Erythroblast (primary cell): ENCODE measurements at regions not wholly inside any gene's neighbourhood (a gene's known extent, or its start where the extent isn't known, plus 50 kb on each side); places are given as distances from the start of the nearest gene placed in this dataset.

Experiments
- DNase-seq, 2 experiments: peaks; one replicate each; lab custom pipeline; 2025; lab: John Stamatoyannopoulos, UW
- GATA1 ChIP-seq: IDR thresholded peaks from 2 replicates; pipeline ENCODE4 v1.6.1; 2011; ENCODE audit warnings: low read depth, mild to moderate bottlenecking, control low read depth, low read length, moderate library complexity
- POLR2A ChIP-seq: IDR thresholded peaks from 2 replicates; pipeline ENCODE4 v1.6.1; 2011; ENCODE audit warnings: mild to moderate bottlenecking, low read length

DNA sequence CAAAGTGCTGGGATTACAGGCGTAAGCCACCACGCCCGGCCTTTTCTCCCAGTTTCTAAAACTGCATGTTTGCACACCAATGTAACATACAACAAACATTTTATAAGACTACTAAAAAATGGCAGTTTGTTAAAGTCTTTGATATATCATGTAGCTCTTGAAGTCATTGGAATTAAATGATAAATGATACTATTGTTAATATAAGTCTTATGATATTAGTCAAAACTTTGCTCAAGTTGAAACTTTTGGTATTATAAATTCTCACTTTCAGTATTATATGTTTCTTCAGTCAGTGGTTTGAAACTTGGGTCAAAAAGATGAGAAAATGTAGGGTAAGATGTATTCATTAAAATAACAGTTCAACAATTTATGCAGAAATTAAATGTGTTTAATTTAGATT lies 117.6 kb upstream of the TBL1XR1 start:
- TF ChIP-seq POLR2A: no peak
- TF ChIP-seq GATA1: no peak

DNA sequence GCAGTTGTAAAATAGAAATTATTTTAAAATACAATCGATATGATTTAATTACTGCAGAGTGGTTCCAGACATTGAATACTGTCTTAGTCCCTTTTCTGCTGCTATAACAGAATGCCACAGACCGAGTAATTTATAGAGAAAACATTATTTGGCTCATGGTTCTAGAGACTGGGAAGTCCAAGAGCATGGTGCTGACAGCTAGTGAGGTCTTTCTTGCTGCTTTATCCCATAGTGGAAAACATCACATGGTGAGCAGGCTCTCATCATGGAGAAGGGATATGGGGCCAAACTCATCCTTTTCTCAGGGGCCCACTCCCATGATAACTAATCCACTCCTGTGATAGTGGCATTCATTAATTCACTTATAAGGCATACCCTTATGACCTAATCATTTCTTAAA lies 120.0 kb upstream of the TBL1XR1 start:
- TF ChIP-seq POLR2A: no peak
- TF ChIP-seq GATA1: no peak
- no peak for DNase-seq

More for the DNA sequence above, 117.6 kb upstream of the TBL1XR1 start:
- DNase-seq: no peak

DNA sequence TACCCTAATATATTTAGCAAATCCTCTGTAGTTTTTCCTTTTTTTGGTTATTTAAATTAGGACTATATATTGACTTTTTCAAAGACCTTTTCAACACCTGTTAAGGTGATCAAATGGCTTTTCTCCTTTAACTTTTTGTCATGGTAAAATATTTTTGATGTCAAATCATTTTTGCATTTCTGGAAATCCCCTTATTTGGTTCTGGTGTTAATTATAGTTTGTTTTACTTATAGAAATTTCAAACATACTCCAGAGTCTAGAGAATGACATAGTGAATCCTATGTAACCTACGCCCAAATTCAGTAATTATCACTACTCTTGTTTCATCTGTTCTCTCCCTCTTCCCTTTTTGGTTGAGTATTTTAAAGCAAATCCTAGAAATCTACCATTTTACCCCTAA lies 121.3 kb upstream of the TBL1XR1 start:
- no peak for DNase-seq
- TF ChIP-seq POLR2A (no peak), GATA1 (no peak)

DNA sequence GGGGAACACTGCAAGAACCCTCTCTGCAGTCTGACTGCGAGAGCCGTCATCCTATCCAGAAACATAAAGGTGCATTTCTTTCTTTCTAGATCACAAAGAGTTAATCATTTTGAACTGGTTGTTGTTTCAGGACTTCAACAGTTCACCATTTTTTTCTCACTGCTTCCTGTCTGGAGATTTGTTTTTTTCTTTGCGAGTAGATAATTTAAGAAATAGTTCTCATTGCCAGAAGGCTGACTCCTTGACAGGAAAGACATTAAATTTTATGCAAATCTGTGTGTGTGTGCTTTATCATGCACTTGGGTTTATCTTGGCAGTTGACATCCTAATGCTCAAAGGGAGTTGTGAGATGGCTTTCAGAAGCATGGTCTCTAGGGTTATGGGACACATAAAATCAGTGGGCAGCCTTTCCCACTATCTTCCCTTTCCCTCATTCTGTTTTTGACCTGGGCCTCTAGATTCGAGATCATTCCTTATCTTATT lies 123.5 kb upstream of the TBL1XR1 start:
- no peak for DNase-seq
- TF ChIP-seq GATA1: no peak
- no peak for TF ChIP-seq POLR2A

DNA sequence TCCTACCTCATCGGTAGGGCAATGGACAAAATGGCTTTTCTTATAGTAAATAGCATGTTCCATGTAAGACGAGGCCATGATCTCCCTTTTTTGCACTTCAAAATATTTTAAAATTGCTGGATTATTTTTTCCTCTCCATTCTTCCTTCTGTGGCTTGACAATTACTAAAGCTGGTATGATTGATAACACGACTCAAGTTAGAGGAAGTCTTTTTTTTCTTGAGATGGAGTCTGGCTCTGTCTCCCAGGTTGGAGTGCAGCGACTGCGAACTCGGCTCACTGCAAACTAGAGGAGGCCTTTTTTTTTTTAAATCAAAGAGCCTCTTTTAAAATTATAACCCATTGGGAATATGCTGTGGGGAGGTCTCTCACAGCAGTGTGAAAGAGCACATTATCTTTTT lies 124.5 kb upstream of the TBL1XR1 start:
- TF ChIP-seq GATA1 (no peak), POLR2A (no peak)
- no peak for DNase-seq

DNA sequence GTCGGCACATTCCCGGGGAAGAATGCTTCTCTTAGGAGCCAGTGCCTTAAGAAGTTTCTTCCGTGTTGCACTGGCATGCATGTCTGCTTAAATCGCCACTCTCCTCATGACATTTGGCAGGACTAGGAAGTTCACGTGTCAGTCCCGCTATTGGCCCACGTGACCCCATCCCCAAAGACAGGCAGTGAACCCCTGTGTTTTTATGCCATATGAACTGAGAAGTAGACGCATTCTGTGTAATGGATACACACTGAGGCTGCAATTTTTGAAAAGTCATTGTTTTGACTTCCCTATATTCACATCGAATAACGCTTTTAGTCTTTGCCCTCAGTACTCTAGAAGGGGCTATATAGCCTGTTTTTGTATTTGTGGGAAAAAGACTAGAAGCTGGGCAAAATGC lies 125.6 kb upstream of the TBL1XR1 start:
- DNase-seq: no peak
- no peak for TF ChIP-seq GATA1
- no peak for TF ChIP-seq POLR2A

DNA sequence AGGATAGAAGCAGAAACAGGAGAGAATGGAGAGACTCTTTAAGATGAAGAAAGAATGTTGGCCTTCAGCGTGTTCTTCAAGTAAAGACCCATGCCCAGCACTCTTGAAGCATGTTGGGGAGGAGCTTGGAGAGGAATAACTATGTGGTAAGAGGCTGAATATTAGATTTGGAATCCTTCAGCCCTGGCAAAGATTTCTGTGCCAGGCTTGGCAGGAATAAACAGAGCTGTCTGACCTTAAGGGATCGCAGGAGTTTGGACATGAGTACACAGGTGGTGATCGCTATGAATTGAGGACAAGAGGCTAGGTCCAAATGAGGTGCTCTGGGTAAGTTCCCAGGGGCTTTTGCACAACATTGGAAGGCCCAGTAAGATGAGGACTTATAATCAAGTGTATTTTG lies 132.6 kb upstream of the TBL1XR1 start:
- no peak for DNase-seq
- no peak for TF ChIP-seq POLR2A
- TF ChIP-seq GATA1: no peak

DNA sequence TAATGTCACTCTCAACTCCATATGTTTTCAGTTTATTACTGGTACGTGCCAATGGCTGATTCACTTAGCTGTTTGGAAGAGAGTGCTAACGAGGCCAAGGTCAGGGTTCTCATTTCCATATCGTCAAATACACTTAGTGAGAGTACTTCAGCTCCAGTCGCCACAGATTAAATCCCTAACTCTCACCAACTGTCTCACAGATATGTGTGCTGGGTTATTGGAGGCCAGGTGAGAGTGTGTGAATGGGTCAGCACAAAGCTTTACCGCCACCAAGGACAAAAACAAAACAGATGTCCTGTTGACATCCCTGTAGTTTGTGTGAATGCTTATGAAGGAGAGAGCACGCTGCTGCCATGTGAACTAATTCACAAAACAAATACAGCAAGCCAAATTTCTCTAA lies 133.5 kb upstream of the TBL1XR1 start:
- no peak for DNase-seq
- TF ChIP-seq GATA1 (no peak), POLR2A (no peak)

DNA sequence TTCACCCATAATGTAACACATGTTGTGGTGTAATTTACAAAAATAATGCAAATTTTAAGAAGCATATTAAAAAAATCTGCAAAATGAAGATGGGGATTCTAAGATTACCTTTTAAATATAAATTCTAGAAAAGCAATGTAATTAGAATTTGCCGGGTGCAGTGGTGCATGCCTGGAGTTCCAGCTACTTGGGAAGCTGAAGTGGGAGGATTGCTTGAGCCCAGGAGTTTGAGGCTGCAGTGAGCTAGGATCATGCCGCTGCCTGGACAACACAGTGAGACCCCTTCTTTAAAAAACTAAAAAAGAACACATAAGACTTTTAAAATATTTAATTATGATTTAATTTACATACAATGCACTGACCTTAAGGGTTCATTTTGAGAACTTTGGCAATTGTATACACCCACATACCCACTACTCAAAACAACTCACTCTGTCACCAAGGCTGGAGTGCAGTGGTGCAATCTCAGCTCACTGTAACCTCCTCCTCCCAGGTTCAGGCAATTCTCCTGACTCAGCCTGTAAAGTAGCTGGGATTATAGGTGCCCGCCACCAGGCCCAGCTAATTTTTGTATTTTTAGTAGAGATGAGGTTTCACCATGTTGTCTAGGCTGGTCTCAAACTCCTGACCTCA lies 134.0 kb upstream of the TBL1XR1 start:
- no peak for DNase-seq
- no peak for TF ChIP-seq GATA1
- no peak for TF ChIP-seq POLR2A

DNA sequence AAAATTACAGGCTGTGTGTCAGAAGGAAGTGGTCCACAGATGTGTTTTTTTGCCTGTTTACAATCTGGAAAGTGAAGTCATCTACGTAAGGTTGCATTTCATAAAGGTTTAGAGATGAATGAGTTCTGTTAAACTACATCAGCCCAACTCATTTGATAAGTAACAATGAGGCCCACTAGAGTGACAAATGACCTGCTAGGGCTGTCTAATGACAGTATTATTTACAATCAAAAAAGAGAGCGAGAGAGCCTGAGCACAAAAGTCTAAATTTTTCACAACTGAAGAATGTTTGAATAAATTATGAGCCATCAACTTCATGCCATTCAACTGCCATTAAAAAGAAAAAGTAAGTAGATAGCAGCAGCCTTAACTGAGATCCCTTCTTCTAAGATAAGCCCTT lies 135.7 kb upstream of the TBL1XR1 start:
- no peak for DNase-seq
- TF ChIP-seq POLR2A (no peak), GATA1 (no peak)

DNA sequence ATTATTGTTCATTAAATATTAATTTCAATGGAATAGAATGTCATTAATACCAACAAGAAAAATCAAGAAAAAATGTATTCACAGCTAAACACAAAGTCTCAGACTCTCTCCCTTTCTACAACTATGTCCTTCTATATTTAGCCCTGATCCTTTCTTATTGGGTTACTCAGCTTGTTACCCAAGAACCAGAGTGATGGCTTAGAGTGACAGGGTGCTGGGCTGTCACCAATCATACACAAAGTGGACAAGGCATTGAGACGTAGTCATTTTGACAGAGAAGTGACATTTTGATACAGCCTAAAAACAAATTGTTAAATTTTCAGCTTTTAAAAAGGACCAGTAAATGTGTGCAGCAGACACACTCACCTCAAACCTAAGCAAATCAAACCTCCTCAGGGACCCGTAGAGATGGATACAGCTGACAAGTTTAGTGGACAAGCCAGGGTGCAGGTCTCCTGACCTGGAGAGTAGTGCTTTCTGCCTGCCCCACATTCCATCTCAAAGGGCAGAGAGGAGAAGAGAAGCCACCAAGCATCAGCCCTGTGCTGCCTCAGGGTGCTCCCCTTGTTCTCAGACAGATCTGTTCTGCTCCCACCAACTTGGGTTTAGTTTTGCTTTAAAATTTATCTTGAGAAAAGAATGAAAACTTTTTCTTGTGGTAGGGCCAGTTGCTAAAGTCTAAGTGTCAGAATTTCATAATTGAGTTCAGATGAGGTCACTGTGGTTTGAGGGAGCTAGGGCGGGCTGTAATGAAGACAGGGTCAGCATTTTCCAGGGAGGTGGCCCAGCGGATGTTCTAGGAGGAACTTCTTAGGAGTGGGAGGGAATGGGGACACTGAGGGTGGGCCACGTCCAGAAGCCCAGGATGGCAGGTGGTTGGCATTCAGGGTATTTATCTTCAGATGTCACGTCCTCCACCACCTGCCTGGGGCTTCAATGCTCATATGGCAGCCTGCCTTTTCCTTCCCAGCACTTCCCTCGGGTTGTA lies 136.5 kb upstream of the TBL1XR1 start:
- TF ChIP-seq GATA1 (no peak), POLR2A (no peak)
- DNase-seq: no peak

DNA sequence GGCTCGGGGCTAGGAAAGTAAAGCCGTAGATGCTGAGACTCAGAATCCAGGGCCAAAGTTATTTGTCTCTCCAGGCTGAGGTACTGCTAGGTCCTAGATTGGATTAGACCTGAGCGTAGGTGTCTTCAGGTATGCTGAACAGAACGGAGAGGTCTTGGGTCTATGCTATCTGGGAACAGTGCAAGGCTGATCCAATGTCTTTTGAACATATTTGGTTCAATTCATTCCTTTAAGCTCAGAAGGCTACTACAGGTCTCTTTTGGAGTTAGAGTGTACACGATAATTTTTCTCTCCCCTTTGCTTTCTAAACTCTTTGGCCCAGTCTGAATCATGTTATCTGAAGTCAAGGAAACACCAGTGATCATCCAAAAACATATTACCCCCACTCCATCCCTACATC lies 137.5 kb upstream of the TBL1XR1 start:
- TF ChIP-seq GATA1: no peak
- TF ChIP-seq POLR2A: no peak
- no peak for DNase-seq

DNA sequence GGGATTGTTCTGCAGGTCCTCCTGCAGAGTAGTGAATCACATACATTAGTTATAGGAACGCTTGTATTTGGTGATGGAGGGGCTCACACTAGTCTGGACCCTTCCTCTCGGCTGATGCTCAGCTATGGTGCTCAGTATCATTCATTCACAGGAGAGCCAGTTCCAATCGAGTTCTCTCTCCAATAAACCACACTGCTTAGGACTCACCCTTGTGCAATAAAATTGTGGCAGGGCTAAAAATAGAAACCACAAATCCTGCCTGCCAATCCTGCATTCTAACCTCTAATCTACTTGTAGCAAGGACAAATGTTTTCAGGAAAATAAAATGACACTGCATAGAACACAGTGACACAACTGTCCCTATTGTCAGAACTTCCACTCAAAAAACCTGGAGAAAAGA lies 138.4 kb upstream of the TBL1XR1 start:
- no peak for DNase-seq
- TF ChIP-seq POLR2A: no peak
- TF ChIP-seq GATA1: no peak

DNA sequence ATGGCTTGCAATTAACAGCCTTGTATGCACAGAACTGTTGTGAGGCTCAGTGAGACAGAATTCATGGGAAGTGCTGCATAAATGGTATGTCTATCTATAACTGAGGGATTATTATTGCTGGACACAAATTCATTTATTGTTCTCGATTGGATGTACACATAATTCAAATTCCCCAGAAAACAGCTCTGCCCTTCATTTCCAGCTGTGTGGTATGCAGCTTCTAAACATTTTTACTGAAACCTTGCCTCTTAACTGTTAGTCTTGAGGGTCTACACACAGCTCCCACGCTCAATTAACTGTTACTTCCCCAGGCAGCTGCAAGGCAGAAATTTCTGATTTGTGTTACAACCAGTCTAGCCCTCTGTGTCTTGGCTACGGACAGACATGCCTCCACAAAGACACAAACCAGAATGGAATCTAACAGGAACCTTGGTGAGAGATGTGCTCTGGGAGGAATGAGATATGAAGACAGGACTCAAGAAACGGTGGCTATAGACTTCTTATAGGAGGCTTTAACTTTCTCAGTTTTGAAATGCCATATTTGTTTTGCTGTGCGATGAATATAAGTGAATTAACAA lies 139.7 kb upstream of the TBL1XR1 start:
- no peak for TF ChIP-seq POLR2A
- TF ChIP-seq GATA1: no peak
- no peak for DNase-seq
